NCI-H2107 (cell line): ENCODE measurements at regions not wholly inside any gene's neighbourhood (a gene's known extent, or its start where the extent isn't known, plus 50 kb on each side); places are given as distances from the start of the nearest gene placed in this dataset.

Experiments
- DNase-seq: peaks from one replicate; lab custom pipeline; 2025; lab: John Stamatoyannopoulos, UW

- DNase-seq, result no peak
These were observed 278.4 kb upstream of the SNX7 start for GRCh38 chr1:98382986-98383740.

GRCh38 chr1:98382586-98382985, 278.9 kb upstream of the SNX7 start:
- DNase-seq, result no peak

GRCh38 chr1:98374098-98374497, 287.4 kb upstream of the SNX7 start:
- DNase-seq, result no peak

GRCh38 chr1:98373056-98373455, 288.5 kb upstream of the SNX7 start:
- DNase-seq, result no peak

GRCh38 chr1:98371764-98372163, 289.8 kb upstream of the SNX7 start:
- no peak for DNase-seq

GRCh38 chr1:98369463-98369862, 292.1 kb upstream of the SNX7 start:
- no peak for DNase-seq

- no peak for DNase-seq
These were observed 292.5 kb upstream of the SNX7 start for GRCh38 chr1:98368995-98369394.

- no peak for DNase-seq
These were observed 294.1 kb upstream of the SNX7 start for GRCh38 chr1:98367426-98367825.

GRCh38 chr1:98366343-98366742, 295.2 kb upstream of the SNX7 start:
- DNase-seq, result no peak

- no peak for DNase-seq
These were observed 297.0 kb upstream of the SNX7 start for GRCh38 chr1:98364544-98364943.

- no peak for DNase-seq
These were observed 300.7 kb upstream of the SNX7 start for GRCh38 chr1:98360864-98361263.

GRCh38 chr1:98355656-98356383, 305.7 kb upstream of the SNX7 start:
- DNase-seq, result no peak

GRCh38 chr1:98352378-98352777, 309.1 kb upstream of the SNX7 start:
- DNase-seq, result no peak

- DNase-seq, result no peak
These were observed 310.0 kb upstream of the SNX7 start for GRCh38 chr1:98351561-98351960.

GRCh38 chr1:98345417-98345816, 316.1 kb upstream of the SNX7 start:
- DNase-seq, result no peak

- no peak for DNase-seq
These were observed 316.8 kb upstream of the SNX7 start for GRCh38 chr1:98344731-98345130.

- no peak for DNase-seq
These were observed 319.0 kb upstream of the SNX7 start for GRCh38 chr1:98342566-98342965.

GRCh38 chr1:98340511-98340910, 321.0 kb upstream of the SNX7 start:
- no peak for DNase-seq

GRCh38 chr1:98336472-98337083, 324.9 kb upstream of the SNX7 start:
- DNase-seq, result no peak

- DNase-seq, result no peak
These were observed 327.6 kb upstream of the SNX7 start for GRCh38 chr1:98333936-98334335.

GRCh38 chr1:98333406-98333805, 328.1 kb upstream of the SNX7 start:
- DNase-seq, result no peak

- DNase-seq, result no peak
These were observed 329.7 kb upstream of the SNX7 start for GRCh38 chr1:98331718-98332311.

- DNase-seq, result no peak
These were observed 330.3 kb upstream of the SNX7 start for GRCh38 chr1:98331243-98331642.
